Loucy (cell line): ENCODE measurements at regions not wholly inside any gene's neighbourhood (a gene's known extent, or its start where the extent isn't known, plus 50 kb on each side); places are given as distances from the start of the nearest gene placed in this dataset.
A peak's percentile ranks its signal among the peaks of the same experiment; 100 is the strongest.

ENCODE experiments used
- EZH2phosphoT487 ChIP-seq: fragments of 200-600 bp; IDR thresholded peaks from 2 replicates; pipeline ENCODE4 v1.6.1; 2018; ENCODE audit warnings: antibody characterized with exemption, mild to moderate bottlenecking, moderate library complexity, borderline replicate concordance
- TF ChIP-seq, protein P1 (sequence below): fragments of 200-600 bp; sonication (generic); conservative IDR thresholded peaks from 2 replicates; pipeline ENCODE4 v1.5.1; 2014; ENCODE audit warnings: mild to moderate bottlenecking, antibody characterized with exemption, low read length

DNA sequence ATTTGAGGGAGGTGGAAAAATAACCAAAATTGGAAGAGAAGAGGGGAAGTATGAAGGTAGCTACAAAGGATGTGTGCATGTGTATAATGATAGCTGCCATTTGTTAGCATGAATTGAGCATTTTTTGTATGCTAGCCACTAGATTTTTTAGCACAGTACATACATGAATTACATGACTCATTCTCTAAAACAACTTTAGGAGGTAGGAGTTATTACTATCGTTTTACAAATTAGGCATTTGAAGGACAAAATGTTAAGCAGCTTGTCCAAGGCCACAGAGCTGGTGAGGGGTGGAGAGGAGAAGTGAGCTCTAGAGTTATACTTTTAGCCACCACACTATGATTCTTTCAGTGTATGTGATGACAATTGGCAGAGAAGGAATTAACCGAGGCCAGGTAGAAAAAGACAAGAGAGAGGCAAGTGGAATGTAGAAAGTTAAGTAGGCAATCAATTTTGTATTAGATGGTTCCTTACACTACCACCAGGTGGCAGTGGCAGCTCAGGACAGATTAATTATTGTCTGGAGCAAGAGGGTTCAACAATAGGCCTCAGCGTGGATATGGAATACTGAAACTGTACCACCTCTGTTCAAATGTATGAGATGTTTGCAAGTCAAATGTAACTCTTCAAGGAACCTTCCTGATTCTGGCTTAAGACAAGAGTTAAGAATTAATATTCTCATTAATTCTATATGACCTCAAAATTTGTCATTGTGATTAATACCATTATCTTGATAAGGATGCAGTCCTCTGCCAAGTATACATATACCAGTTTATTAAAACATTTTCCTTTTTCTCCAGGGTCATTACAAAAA is 128.0 kb downstream of the MBL2 start:
- TF ChIP-seq, protein P1, sequence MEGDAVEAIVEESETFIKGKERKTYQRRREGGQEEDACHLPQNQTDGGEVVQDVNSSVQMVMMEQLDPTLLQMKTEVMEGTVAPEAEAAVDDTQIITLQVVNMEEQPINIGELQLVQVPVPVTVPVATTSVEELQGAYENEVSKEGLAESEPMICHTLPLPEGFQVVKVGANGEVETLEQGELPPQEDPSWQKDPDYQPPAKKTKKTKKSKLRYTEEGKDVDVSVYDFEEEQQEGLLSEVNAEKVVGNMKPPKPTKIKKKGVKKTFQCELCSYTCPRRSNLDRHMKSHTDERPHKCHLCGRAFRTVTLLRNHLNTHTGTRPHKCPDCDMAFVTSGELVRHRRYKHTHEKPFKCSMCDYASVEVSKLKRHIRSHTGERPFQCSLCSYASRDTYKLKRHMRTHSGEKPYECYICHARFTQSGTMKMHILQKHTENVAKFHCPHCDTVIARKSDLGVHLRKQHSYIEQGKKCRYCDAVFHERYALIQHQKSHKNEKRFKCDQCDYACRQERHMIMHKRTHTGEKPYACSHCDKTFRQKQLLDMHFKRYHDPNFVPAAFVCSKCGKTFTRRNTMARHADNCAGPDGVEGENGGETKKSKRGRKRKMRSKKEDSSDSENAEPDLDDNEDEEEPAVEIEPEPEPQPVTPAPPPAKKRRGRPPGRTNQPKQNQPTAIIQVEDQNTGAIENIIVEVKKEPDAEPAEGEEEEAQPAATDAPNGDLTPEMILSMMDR, result peak; percentile 88
- TF ChIP-seq EZH2phosphoT487, result no peak
